CD4-positive, alpha-beta T cell (primary cell): ENCODE measurements at regions not wholly inside any gene's neighbourhood (a gene's known extent, or its start where the extent isn't known, plus 50 kb on each side); places are given as distances from the start of the nearest gene placed in this dataset.

Experiments
- ATAC-seq: fragments of 200-7000 bp; cut with Tn5 transposase; one replicate; pipeline ENCODE4 v1.10.0; 2022; ENCODE audit warnings: mild to moderate bottlenecking; ENCODE audit not compliant: poor library complexity
- CTCF ChIA-PET: fragments of 350-600 bp; sonication (Branson Sonifier 250); formaldehyde crosslinking; loops from one replicate; lab custom pipeline; 2021; ENCODE audit warnings: antibody characterized with exemption, inconsistent platforms; lab: Charles Lee
- POLR2A ChIA-PET: fragments of 350-600 bp; sonication (Branson Sonifier 250); formaldehyde crosslinking; loops from one replicate; lab custom pipeline; 2021; ENCODE audit warnings: antibody characterized with exemption, inconsistent platforms; lab: Charles Lee
- DNase-seq, 14 experiments: peaks; one replicate each; pipeline ENCODE4 v3.0.0-alpha.2; 2013 to 2020; ENCODE audit warnings: mixed read lengths in 2 of 14
- H3K27ac ChIP-seq, 2 donors: one replicate each; pipeline versions ENCODE4 v1.5.1 to v1.7.0; 2013; ENCODE audit warnings: low read length in 2 of 2, low read depth in 1 of 2, mild to moderate bottlenecking in 1 of 2
- H3K27me3 ChIP-seq, 2 experiments: 1 replicate in 1 of 2; 2 replicates in 1 of 2; pipeline versions ENCODE4 v1.6.1 to v1.7.0; 2013; ENCODE audit warnings: low read length in 2 of 2, control low read depth in 1 of 2, mild to moderate bottlenecking in 1 of 2, moderate library complexity in 1 of 2; ENCODE audit not compliant: insufficient read depth in 2 of 2, control insufficient read depth in 1 of 2
- H3K36me3 ChIP-seq: one replicate; pipeline ENCODE4 v1.6.1; 2013; ENCODE audit warnings: low read length, control low read depth; ENCODE audit not compliant: insufficient read depth
- H3K4me1 ChIP-seq: one replicate; pipeline ENCODE4 v1.6.1; 2013; ENCODE audit warnings: low read length, control low read depth; ENCODE audit not compliant: insufficient read depth
- H3K4me3 ChIP-seq: one replicate; pipeline ENCODE4 v1.5.1; 2013; ENCODE audit warnings: mild to moderate bottlenecking, low read length, moderate library complexity
- H3K9me3 ChIP-seq, 2 experiments: 1 replicate in 1 of 2; 2 replicates in 1 of 2; pipeline versions ENCODE4 v1.6.1 to v1.7.0; 2013; ENCODE audit warnings: low read length in 2 of 2, mild to moderate bottlenecking in 2 of 2, control low read depth in 1 of 2, moderate library complexity in 1 of 2; ENCODE audit not compliant: control insufficient read depth in 1 of 2, insufficient read depth in 1 of 2
- H3K27ac Mint-ChIP-seq: one replicate; pipeline ENCODE4 v1.8.0; 2020; ENCODE audit warnings: mixed read lengths
- H3K27me3 Mint-ChIP-seq: one replicate; pipeline ENCODE4 v1.8.0; 2021; ENCODE audit warnings: mixed read lengths
- H3K36me3 Mint-ChIP-seq: one replicate; pipeline ENCODE4 v1.8.0; 2021; ENCODE audit warnings: low read depth, mixed read lengths
- H3K4me1 Mint-ChIP-seq: one replicate; pipeline ENCODE4 v1.8.0; 2021; ENCODE audit warnings: low read depth, mixed read lengths
- H3K4me3 Mint-ChIP-seq: one replicate; pipeline ENCODE4 v1.8.0; 2020; ENCODE audit warnings: mild to moderate bottlenecking, mixed read lengths
- H3K9me3 Mint-ChIP-seq: one replicate; pipeline ENCODE4 v1.8.0; 2020; ENCODE audit warnings: mixed read lengths
- intact Hi-C, 2 experiments: fragments of 100-400 bp; cut with DNase I in 1 of 2; cut with micrococcal nuclease in 1 of 2; formaldehyde crosslinking; loops; one replicate each; pipeline versions ENCODE4 v1.15.1 to v1.9.0; 2023 to 2025; cut with DNase I, micrococcal nuclease
- TF ChIP-seq, protein P1 (sequence below): fragments of 200-600 bp; IDR thresholded peaks from one replicate; pipeline ENCODE4 v1.8.0; 2022; ENCODE audit warnings: antibody characterized with exemption, mild to moderate bottlenecking

DNA sequence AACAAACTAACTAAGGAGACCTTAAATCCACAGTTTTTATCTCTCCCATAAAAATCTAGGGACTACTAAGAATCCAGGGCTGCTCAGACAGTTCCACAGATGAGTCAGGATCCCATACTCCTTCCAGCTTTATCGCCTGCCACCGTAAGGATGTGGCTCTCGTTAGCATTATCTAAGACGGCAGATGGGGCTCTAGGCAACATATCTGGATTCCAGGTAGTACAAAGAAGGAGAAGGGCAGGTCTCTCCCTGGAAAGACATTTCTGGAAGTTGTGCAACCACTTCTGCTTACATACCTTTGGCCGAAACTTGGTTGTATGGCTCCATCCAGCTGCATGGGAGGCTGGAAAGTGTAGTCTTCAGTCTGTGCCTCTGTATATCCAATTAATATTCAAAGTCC, 149.4 kb downstream of the SP3 start:
- POLR2A ChIA-PET = no interaction called here
- Mint-ChIP-seq H3K4me1 (no peaks in the 10 kb centered on the region), H3K27me3 (peaks cover 33% of the 10 kb centered on the region), H3K36me3 (no peaks in the 10 kb centered on the region), H3K4me3 (no peak overlapping the region), H3K27ac (no peak overlapping the region), H3K9me3 (peaks cover 2% of the 10 kb centered on the region)
- CTCF ChIA-PET = no interaction called here
- H3K9me3 ChIP-seq = peaks cover 0 to 4% of the 10 kb centered on the region in 2 experiments
- H3K27ac ChIP-seq = no peak overlapping the region
- ATAC-seq = no peak
- no peak overlapping the region for H3K4me3 ChIP-seq
- intact Hi-C loops = no loop called here
- no peaks in the 10 kb centered on the region for H3K4me1 ChIP-seq
- peaks cover 0 to 6% of the 10 kb centered on the region in 2 experiments for H3K27me3 ChIP-seq
- TF ChIP-seq, protein P1, sequence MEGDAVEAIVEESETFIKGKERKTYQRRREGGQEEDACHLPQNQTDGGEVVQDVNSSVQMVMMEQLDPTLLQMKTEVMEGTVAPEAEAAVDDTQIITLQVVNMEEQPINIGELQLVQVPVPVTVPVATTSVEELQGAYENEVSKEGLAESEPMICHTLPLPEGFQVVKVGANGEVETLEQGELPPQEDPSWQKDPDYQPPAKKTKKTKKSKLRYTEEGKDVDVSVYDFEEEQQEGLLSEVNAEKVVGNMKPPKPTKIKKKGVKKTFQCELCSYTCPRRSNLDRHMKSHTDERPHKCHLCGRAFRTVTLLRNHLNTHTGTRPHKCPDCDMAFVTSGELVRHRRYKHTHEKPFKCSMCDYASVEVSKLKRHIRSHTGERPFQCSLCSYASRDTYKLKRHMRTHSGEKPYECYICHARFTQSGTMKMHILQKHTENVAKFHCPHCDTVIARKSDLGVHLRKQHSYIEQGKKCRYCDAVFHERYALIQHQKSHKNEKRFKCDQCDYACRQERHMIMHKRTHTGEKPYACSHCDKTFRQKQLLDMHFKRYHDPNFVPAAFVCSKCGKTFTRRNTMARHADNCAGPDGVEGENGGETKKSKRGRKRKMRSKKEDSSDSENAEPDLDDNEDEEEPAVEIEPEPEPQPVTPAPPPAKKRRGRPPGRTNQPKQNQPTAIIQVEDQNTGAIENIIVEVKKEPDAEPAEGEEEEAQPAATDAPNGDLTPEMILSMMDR = no peak
- no peak for DNase-seq
- H3K36me3 ChIP-seq = no peaks in the 10 kb centered on the region

DNA sequence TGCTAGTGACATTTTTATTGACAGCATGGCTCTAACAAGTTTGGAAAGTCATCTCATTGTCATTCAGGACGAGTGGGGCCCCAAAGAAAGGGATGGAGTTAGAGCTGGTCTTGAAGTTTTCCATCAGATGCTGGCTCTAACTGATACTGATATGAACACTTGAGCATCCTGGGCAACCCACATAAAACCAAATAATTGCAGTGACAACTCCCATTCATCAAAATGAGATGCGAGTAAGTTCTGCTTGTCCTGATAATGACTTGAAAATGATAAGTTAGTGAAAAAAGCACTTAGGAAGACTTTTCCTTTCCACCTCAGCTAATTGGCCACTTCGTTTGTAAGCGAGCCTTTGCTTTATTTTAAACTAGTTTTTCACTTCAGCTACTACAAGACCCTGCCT, 147.6 kb downstream of the SP3 start:
- Mint-ChIP-seq H3K36me3 (no peaks in the 10 kb centered on the region), H3K27ac (no peak overlapping the region), H3K4me3 (no peak overlapping the region), H3K4me1 (no peaks in the 10 kb centered on the region), H3K9me3 (peaks cover 2% of the 10 kb centered on the region), H3K27me3 (peaks cover 43% of the 10 kb centered on the region)
- no peaks in the 10 kb centered on the region for H3K4me1 ChIP-seq
- H3K36me3 ChIP-seq = no peaks in the 10 kb centered on the region
- H3K27me3 ChIP-seq = peaks cover 0 to 3% of the 10 kb centered on the region in 2 experiments
- H3K27ac ChIP-seq = no peak overlapping the region
- ATAC-seq (no peak), DNase-seq (no peak)
- TF ChIP-seq, protein P1 = no peak
- peaks cover 0 to 4% of the 10 kb centered on the region in 2 experiments for H3K9me3 ChIP-seq
- CTCF ChIA-PET = no interaction called here
- intact Hi-C loops = no loop called here
- POLR2A ChIA-PET = no interaction called here
- no peak overlapping the region for H3K4me3 ChIP-seq

DNA sequence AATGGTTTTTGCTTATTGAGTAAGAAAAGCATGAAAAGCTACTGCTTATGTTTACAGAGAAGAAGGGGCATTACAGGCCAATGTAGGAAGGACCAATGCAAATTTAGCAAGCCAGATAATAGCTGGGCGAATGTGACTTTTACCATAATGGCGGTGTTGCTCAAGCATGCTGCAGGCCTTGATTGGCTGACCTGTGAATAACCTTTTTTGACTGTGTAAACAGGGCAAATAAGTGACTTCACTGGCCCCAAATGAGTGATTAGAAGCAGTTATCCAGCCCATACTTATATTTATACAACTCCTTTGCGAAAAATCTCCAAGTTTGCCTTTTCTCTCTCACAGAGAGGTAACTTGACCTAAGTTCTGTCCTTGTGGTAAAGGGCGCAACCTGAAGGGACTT, 146.9 kb downstream of the SP3 start:
- no peak overlapping the region for H3K27ac Mint-ChIP-seq
- CTCF ChIA-PET = interaction anchor here (1.0 kb wide), 1 partner anchor 8 kb away, joined by 3 read pairs; no protein-coding TSS in a partner anchor
- intact Hi-C loops = no loop called here
- Histone ChIP-seq H3K4me3 (no peak overlapping the region), H3K4me1 (no peaks in the 10 kb centered on the region), H3K36me3 (no peaks in the 10 kb centered on the region), H3K9me3 (peaks cover 0 to 4% of the 10 kb centered on the region in 2 experiments), H3K27ac (no peak overlapping the region), H3K27me3 (peaks cover 0 to 3% of the 10 kb centered on the region in 2 experiments)
- H3K4me3 Mint-ChIP-seq = no peak overlapping the region
- TF ChIP-seq, protein P1 = no peak
- peaks cover 2% of the 10 kb centered on the region for H3K9me3 Mint-ChIP-seq
- ATAC-seq (no peak), DNase-seq (no peak)
- POLR2A ChIA-PET = no interaction called here
- H3K4me1 Mint-ChIP-seq = no peaks in the 10 kb centered on the region
- no peaks in the 10 kb centered on the region for H3K36me3 Mint-ChIP-seq
- peaks cover 37% of the 10 kb centered on the region for H3K27me3 Mint-ChIP-seq
